Fibroblast of mammary gland (primary cell): ENCODE measurements at regions not wholly inside any gene's neighbourhood (a gene's known extent, or its start where the extent isn't known, plus 50 kb on each side); places are given as distances from the start of the nearest gene placed in this dataset.
A peak's percentile ranks its signal among the peaks of the same experiment; 100 is the strongest.

Experiments used
- DNase-seq: peaks from one replicate; pipeline ENCODE4 v3.0.0-alpha.2; 2010; ENCODE audit warnings: low read depth
- H3K4me3 ChIP-seq: 2 replicates; pipeline ENCODE4 v1.5.1; 2011; ENCODE audit warnings: low read depth, mild to moderate bottlenecking, low read length, moderate library complexity; ENCODE audit not compliant: control insufficient read depth
- CTCF ChIP-seq: conservative IDR thresholded peaks from 2 replicates; pipeline ENCODE4 v1.5.1; 2011; ENCODE audit warnings: low read depth, low read length, inconsistent platforms; ENCODE audit not compliant: control insufficient read depth, insufficient read depth

GRCh38 chr6:163834226-163834970, 419.9 kb downstream of the QKI start:
- TF ChIP-seq CTCF: no peak
- H3K4me3 ChIP-seq: no peak overlapping the region
- DNase-seq: no peak

- TF ChIP-seq CTCF: no peak
- H3K4me3 ChIP-seq: no peak overlapping the region
- no peak for DNase-seq
These were observed 417.2 kb downstream of the QKI start for GRCh38 chr6:163831736-163832135.

- no peak for TF ChIP-seq CTCF
- no peak overlapping the region for H3K4me3 ChIP-seq
- no peak for DNase-seq
These were observed 416.1 kb downstream of the QKI start for GRCh38 chr6:163830641-163831040.

- no peak overlapping the region for H3K4me3 ChIP-seq
- peak; percentile 16 for DNase-seq
- TF ChIP-seq CTCF: no peak
These were observed 413.7 kb downstream of the QKI start for GRCh38 chr6:163828038-163828795.

GRCh38 chr6:163827143-163827542, 412.6 kb downstream of the QKI start:
- TF ChIP-seq CTCF: no peak
- DNase-seq: no peak

GRCh38 chr6:163826629-163827028, 412.1 kb downstream of the QKI start:
- DNase-seq: no peak
- no peak for TF ChIP-seq CTCF

More at GRCh38 chr6:163827143-163827542, 412.6 kb downstream of the QKI start:
- H3K4me3 ChIP-seq: no peak overlapping the region

More at GRCh38 chr6:163826629-163827028, 412.1 kb downstream of the QKI start:
- H3K4me3 ChIP-seq: no peak overlapping the region
